SU-DHL-6 (cell line): ENCODE measurements at regions not wholly inside any gene's neighbourhood (a gene's known extent, or its start where the extent isn't known, plus 50 kb on each side); places are given as distances from the start of the nearest gene placed in this dataset.

Experiments used
- CTCF ChIP-seq: fragments of 200-600 bp; sonication (generic); IDR thresholded peaks from one replicate; pipeline ENCODE4 v1.5.1; 2017; ENCODE audit warnings: antibody characterized with exemption, mild to moderate bottlenecking, low read length, moderate library complexity; ENCODE audit not compliant: insufficient read depth, poor library complexity, severe bottlenecking
- EZH2phosphoT487 ChIP-seq: fragments of 200-600 bp; sonication (generic), shearing (Covaris generic); conservative IDR thresholded peaks from 2 replicates; pipeline ENCODE4 v1.6.1; 2018; ENCODE audit warnings: mild to moderate bottlenecking, antibody characterized with exemption, low read length, moderate library complexity, mixed read lengths

DNA sequence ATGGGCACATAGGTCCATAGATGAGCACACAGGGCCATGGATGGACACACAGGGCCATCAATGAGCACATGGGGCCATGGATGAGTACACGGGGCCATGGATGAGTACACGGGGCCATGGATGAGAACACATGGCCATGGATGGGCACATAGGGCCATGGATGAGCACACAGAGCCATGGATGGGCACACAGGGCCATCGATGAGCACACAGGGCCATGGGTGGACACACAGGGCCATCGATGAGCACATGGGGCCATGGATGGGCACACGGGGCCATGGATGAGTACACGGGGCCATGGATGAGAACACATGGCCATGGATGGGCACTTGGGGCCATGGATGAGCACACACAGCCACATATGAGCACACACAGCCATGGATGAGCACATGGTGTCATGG is 192.6 kb upstream of the HDAC4 start:
- TF ChIP-seq CTCF (no peak), EZH2phosphoT487 (no peak)
